ENCODE measurements at regions not wholly inside any gene's neighbourhood (a gene's known extent, or its start where the extent isn't known, plus 50 kb on each side); places are given as distances from the start of the nearest gene placed in this dataset.

DNA sequence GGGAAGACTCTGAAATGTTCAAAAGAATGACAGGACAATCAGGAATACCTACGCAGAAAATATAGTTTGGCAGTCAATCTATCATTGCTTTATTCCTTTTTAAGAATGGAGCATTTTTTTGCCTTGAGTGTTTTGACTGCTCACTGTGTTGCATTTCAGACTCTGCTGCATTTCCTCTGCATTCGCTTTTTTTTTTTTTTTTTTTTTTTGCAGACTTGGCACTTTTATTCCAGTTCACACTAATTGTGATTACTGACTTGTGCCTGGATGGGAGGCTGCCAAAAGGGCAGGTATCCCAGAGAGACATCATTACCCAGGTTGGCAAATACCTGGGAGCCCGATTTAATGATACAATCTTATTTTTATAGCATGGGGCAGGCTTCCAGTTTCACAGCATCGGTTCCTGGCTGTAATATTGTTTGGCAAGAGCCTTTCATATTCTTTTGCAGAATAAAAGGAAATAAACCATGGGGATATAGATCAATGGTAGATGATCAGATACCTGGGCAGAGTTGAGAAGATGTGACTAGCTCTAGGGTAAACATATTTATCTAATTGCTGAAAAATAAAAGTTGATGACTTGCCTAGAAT lies 1132.6 kb downstream of the MAT2B start:
- peaks cover 23% of the 10 kb centered on the region for H3K4me1 ChIP-seq
- DNase-seq: no peak
- no peaks in the 10 kb centered on the region for H3K9me3 ChIP-seq
- TF ChIP-seq, protein P1, sequence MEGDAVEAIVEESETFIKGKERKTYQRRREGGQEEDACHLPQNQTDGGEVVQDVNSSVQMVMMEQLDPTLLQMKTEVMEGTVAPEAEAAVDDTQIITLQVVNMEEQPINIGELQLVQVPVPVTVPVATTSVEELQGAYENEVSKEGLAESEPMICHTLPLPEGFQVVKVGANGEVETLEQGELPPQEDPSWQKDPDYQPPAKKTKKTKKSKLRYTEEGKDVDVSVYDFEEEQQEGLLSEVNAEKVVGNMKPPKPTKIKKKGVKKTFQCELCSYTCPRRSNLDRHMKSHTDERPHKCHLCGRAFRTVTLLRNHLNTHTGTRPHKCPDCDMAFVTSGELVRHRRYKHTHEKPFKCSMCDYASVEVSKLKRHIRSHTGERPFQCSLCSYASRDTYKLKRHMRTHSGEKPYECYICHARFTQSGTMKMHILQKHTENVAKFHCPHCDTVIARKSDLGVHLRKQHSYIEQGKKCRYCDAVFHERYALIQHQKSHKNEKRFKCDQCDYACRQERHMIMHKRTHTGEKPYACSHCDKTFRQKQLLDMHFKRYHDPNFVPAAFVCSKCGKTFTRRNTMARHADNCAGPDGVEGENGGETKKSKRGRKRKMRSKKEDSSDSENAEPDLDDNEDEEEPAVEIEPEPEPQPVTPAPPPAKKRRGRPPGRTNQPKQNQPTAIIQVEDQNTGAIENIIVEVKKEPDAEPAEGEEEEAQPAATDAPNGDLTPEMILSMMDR (IDR thresholded peaks at IDR 0.05; ENCODE audit: low read depth, low read length): no peak
- H3K4me3 ChIP-seq (ENCODE audit: low read depth, low read length): no peak overlapping the region
- no peaks in the 10 kb centered on the region for H3K36me3 ChIP-seq
- no peaks in the 10 kb centered on the region for H3K27me3 ChIP-seq

DNA sequence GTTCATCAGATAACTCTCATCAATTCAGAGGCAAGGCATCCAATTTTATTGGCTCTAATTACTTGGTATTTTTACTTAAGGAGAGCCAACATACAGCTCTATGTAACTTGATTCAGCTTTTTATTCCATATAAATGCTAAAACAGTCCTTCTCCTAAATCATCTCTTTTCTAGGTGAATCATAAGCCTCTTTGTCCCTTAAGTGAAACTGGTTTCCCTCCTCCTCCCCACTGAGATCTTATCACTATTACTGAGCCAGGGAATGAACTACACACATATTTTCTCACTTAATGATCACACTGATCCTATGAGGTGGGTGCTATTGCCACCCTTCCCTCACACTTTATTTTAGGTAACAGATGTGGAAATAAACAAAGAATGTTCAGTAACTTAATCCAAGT lies 1143.8 kb downstream of the MAT2B start:
- DNase-seq: no peak
- Histone ChIP-seq H3K9me3 (no peaks in the 10 kb centered on the region; the same call in 1 of the 2 replicates), H3K4me1 (peaks cover 7% of the 10 kb centered on the region), H3K27me3 (no peaks in the 10 kb centered on the region), H3K4me3 (ENCODE audit: low read depth, low read length) (no peak overlapping the region), H3K36me3 (no peaks in the 10 kb centered on the region)
- TF ChIP-seq, protein P1 (IDR thresholded peaks at IDR 0.05; ENCODE audit: low read depth, low read length): no peak

DNA sequence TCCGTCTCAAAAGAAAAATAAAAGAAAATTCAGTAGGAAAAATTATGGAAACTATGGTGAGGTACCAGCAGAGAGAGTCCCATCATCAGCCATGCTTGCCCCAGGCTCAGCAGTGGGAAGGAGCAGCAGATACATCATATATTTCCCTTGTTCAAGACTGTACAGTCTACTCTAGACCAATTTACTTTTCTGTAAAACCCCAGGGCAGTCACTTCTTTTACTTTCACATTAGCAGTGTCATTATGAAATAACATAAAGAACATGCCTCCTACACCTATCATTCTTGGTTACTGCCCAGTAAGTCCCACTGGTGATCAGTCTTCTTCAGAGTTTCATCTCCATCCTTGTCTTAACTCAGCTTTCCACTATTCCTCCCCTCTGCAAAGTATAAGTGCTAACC lies 1145.0 kb downstream of the MAT2B start:
- peaks cover 7% of the 10 kb centered on the region for H3K4me1 ChIP-seq
- no peaks in the 10 kb centered on the region for H3K27me3 ChIP-seq
- H3K9me3 ChIP-seq: no peaks in the 10 kb centered on the region; the same call in 1 of the 2 replicates
- TF ChIP-seq, protein P1 (IDR thresholded peaks at IDR 0.05; ENCODE audit: low read depth, low read length): no peak
- no peaks in the 10 kb centered on the region for H3K36me3 ChIP-seq
- no peak for DNase-seq
- no peak overlapping the region for H3K4me3 ChIP-seq (ENCODE audit: low read depth, low read length)

- no peak for DNase-seq
- TF ChIP-seq, protein P1 (IDR thresholded peaks at IDR 0.05; ENCODE audit: low read depth, low read length): no peak
- H3K4me1 ChIP-seq: peaks cover 9% of the 10 kb centered on the region
- H3K36me3 ChIP-seq: no peaks in the 10 kb centered on the region
- no peaks in the 10 kb centered on the region for H3K9me3 ChIP-seq
- H3K4me3 ChIP-seq (ENCODE audit: low read depth, low read length): no peak overlapping the region
- no peaks in the 10 kb centered on the region for H3K27me3 ChIP-seq
Observed at GRCh38 chr5:164651546-164652275, 1146.3 kb downstream of the MAT2B start.

DNA sequence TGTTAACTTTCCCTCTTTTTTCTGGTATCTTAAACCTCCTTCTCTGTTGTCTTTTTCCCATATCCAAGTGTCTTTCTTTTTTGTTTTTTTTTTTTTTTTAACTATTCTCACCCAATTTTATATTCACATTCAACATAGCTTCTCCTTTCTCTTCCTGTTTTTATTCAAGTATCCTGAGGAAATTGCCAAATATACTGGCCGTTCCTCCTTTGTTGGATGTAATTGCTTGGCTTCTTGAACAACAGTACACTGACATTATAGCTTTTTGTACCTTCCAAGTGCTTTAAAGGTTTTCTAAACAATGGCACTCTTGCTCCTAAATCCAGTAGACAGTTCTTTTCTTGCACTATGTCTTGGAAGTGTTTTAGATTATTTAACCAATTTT lies 1146.8 kb downstream of the MAT2B start:
- Histone ChIP-seq H3K36me3 (no peaks in the 10 kb centered on the region), H3K4me1 (peaks cover 15% of the 10 kb centered on the region), H3K27me3 (no peaks in the 10 kb centered on the region), H3K9me3 (no peaks in the 10 kb centered on the region), H3K4me3 (ENCODE audit: low read depth, low read length) (no peak overlapping the region)
- TF ChIP-seq, protein P1 (IDR thresholded peaks at IDR 0.05; ENCODE audit: low read depth, low read length): no peak
- no peak for DNase-seq

All from BE2C (cell line).